CD4-positive, alpha-beta T cell treated with Interleukin-4 for 4 hours (primary cell): ENCODE measurements at regions not wholly inside any gene's neighbourhood (a gene's known extent, or its start where the extent isn't known, plus 50 kb on each side); places are given as distances from the start of the nearest gene placed in this dataset.

Experiments
- DNase-seq: peaks from one replicate; pipeline ENCODE4 v3.0.0-alpha.2; 2020

GRCh38 chr13:91101381-91101780 is 246.1 kb upstream of the MIR17HG start:
- no peak for DNase-seq

GRCh38 chr13:91105270-91105669 is 242.2 kb upstream of the MIR17HG start:
- DNase-seq, result no peak

GRCh38 chr13:91106565-91106964 is 240.9 kb upstream of the MIR17HG start:
- DNase-seq, result no peak

- DNase-seq, result no peak
These were observed 239.2 kb upstream of the MIR17HG start for GRCh38 chr13:91108315-91108714.

GRCh38 chr13:91111476-91112200 is 235.8 kb upstream of the MIR17HG start:
- DNase-seq, result no peak

GRCh38 chr13:91112201-91112923 is 235.1 kb upstream of the MIR17HG start:
- no peak for DNase-seq

GRCh38 chr13:91112924-91113277 is 234.6 kb upstream of the MIR17HG start:
- DNase-seq, result no peak

GRCh38 chr13:91115776-91116175 is 231.7 kb upstream of the MIR17HG start:
- no peak for DNase-seq

- no peak for DNase-seq
These were observed 230.1 kb upstream of the MIR17HG start for GRCh38 chr13:91117351-91117750.

GRCh38 chr13:91119643-91120042 is 227.8 kb upstream of the MIR17HG start:
- no peak for DNase-seq

GRCh38 chr13:91122766-91123165 is 224.7 kb upstream of the MIR17HG start:
- no peak for DNase-seq

- no peak for DNase-seq
These were observed 223.9 kb upstream of the MIR17HG start for GRCh38 chr13:91123456-91124127.

- no peak for DNase-seq
These were observed 220.7 kb upstream of the MIR17HG start for GRCh38 chr13:91126806-91127205.

GRCh38 chr13:91127995-91128394 is 219.5 kb upstream of the MIR17HG start:
- DNase-seq, result no peak

- DNase-seq, result no peak
These were observed 215.1 kb upstream of the MIR17HG start for GRCh38 chr13:91132381-91132780.

- no peak for DNase-seq
These were observed 214.7 kb upstream of the MIR17HG start for GRCh38 chr13:91132786-91133185.

- peak; percentile 41 for DNase-seq
These were observed 213.3 kb upstream of the MIR17HG start for GRCh38 chr13:91133941-91134802.

- DNase-seq, result no peak
These were observed 212.7 kb upstream of the MIR17HG start for GRCh38 chr13:91134803-91135184.

- no peak for DNase-seq
These were observed 212.1 kb upstream of the MIR17HG start for GRCh38 chr13:91135376-91135775.

- no peak for DNase-seq
These were observed 211.5 kb upstream of the MIR17HG start for GRCh38 chr13:91135968-91136367.

GRCh38 chr13:91136806-91137205 is 210.7 kb upstream of the MIR17HG start:
- DNase-seq, result no peak

GRCh38 chr13:91139232-91139631 is 208.3 kb upstream of the MIR17HG start:
- no peak for DNase-seq

GRCh38 chr13:91141543-91142061 is 205.9 kb upstream of the MIR17HG start:
- no peak for DNase-seq
